GM12878 (cell line): ENCODE measurements at regions not wholly inside any gene's neighbourhood (a gene's known extent, or its start where the extent isn't known, plus 50 kb on each side); places are given as distances from the start of the nearest gene placed in this dataset.

Experiments used
- ATAC-seq: fragments of 200-7000 bp; cut with Tn5 transposase; 3 replicates; pipeline ENCODE4 v1.9.1; 2020; ENCODE audit warnings: mild to moderate bottlenecking, moderate library complexity
- BruUV-seq: library from RNA; stranded (reverse); fragments of 400-500 nt; replicated peaks from 2 replicates; lab custom pipeline; 2021; lab: Mats Ljungman, UMichigan
- CTCF ChIA-PET: fragments of 300-600 bp; sonication (Branson Sonifier 250); formaldehyde crosslinking; extraction: SDS; loops from one replicate; lab custom pipeline; 2021; ENCODE audit warnings: inconsistent platforms; lab: Yijun Ruan, JAX
- POLR2A ChIA-PET: fragments of 350-600 bp; formaldehyde crosslinking; extraction: SDS; loops from one replicate; lab custom pipeline; 2021; ENCODE audit warnings: inconsistent platforms; lab: Charles Lee
- RAD21 ChIA-PET: fragments of 300-600 bp; sonication (Branson Sonifier 250); formaldehyde crosslinking; loops from one replicate; lab custom pipeline; 2023; ENCODE audit warnings: antibody characterized with exemption; ENCODE audit not compliant: unreplicated experiment; lab: Charles Lee
- SMC1A ChIA-PET: fragments of 300-600 bp; sonication (Branson Sonifier 250); formaldehyde crosslinking; loops from one replicate; lab custom pipeline; 2023; ENCODE audit not compliant: unreplicated experiment, uncharacterized antibody; lab: Charles Lee
- DNase-seq: peaks from one replicate; pipeline ENCODE4 v3.0.0-alpha.2; 2011; ENCODE audit warnings: low read depth, low spot score
- FAIRE-seq: peaks from 3 replicates; lab custom pipeline; 2011; peaks lifted over from hg19 to GRCh38; lab: Jason Lieb, UNC
- H2AFZ ChIP-seq: 2 replicates; pipeline ENCODE4 v1.6.0; 2011; ENCODE audit warnings: low read depth, low read length, control low read depth; ENCODE audit not compliant: control insufficient read depth
- H3K27ac ChIP-seq: 2 replicates; pipeline ENCODE4 v1.5.1; 2011; ENCODE audit warnings: control low read depth; ENCODE audit not compliant: control insufficient read depth, insufficient read depth
- H3K27me3 ChIP-seq, 2 experiments: replicated peaks in 1 of 2; 2 replicates each; pipeline versions ENCODE4 v1.6.0 to v1.6.1; 2011; ENCODE audit warnings: low read length in 1 of 2; ENCODE audit not compliant: control insufficient read depth in 2 of 2, insufficient read depth in 2 of 2
- H3K36me3 ChIP-seq, 2 experiments: 2 replicates each; pipeline ENCODE4 v1.5.1; 2011; ENCODE audit warnings: low read length in 1 of 2; ENCODE audit not compliant: control insufficient read depth in 2 of 2, insufficient read depth in 2 of 2
- H3K4me1 ChIP-seq: 2 replicates; pipeline ENCODE4 v1.6.1; 2011; ENCODE audit warnings: mild to moderate bottlenecking, low read length, moderate library complexity, mixed read lengths; ENCODE audit not compliant: control insufficient read depth, insufficient read depth
- H3K4me2 ChIP-seq: 2 replicates; pipeline ENCODE4 v1.6.0; 2011; ENCODE audit warnings: control low read depth; ENCODE audit not compliant: control insufficient read depth, insufficient read depth
- H3K4me3 ChIP-seq: fragments of 200-600 bp; sonication (generic); 2 replicates; pipeline ENCODE4 v1.5.1; 2016
- H3K79me2 ChIP-seq: 2 replicates; pipeline ENCODE4 v1.6.0; 2011; ENCODE audit warnings: low read length; ENCODE audit not compliant: control insufficient read depth, insufficient read depth
- H3K9ac ChIP-seq: 2 replicates; pipeline ENCODE4 v1.8.0; 2011; ENCODE audit warnings: low read length, control low read depth, mixed read lengths; ENCODE audit not compliant: control insufficient read depth, insufficient read depth
- H3K9me3 ChIP-seq: replicated peaks from 3 replicates; pipeline ENCODE4 v1.5.1; 2011; ENCODE audit warnings: mild to moderate bottlenecking, low read length; ENCODE audit not compliant: control insufficient read depth, insufficient read depth
- H4K20me1 ChIP-seq: 2 replicates; pipeline ENCODE4 v1.6.0; 2011; ENCODE audit not compliant: control insufficient read depth, insufficient read depth
- BHLHE40 ChIP-seq, 2 experiments: fragments of 450-650 bp in 1 of 2; IDR thresholded peaks; 2 replicates each; pipeline ENCODE4 v1.6.1; 2011 to 2017; ENCODE audit warnings: low read depth in 2 of 2, borderline replicate concordance in 1 of 2, improper control_type of control experiment in 1 of 2, low read length in 1 of 2, mild to moderate bottlenecking in 1 of 2
- CREM ChIP-seq: IDR thresholded peaks from 2 replicates; pipeline ENCODE4 v1.6.1; 2014; ENCODE audit warnings: antibody characterized with exemption, low read depth
- ELK1 ChIP-seq: IDR thresholded peaks from 2 replicates; pipeline ENCODE4 v1.6.1; 2012; ENCODE audit warnings: low read depth, low read length, improper control_type of control experiment
- GABPA ChIP-seq: IDR thresholded peaks from 2 replicates; pipeline ENCODE4 v1.6.1; 2014; ENCODE audit warnings: antibody characterized with exemption, low read depth, mild to moderate bottlenecking, inconsistent platforms
- IRF5 ChIP-seq: fragments of 450-650 bp; IDR thresholded peaks from 2 replicates; pipeline ENCODE4 v1.6.1; 2017; ENCODE audit warnings: borderline replicate concordance
- NFXL1 ChIP-seq: fragments of 450-650 bp; IDR thresholded peaks from 2 replicates; pipeline ENCODE4 v1.6.1; 2017; ENCODE audit warnings: antibody characterized with exemption, mild to moderate bottlenecking, borderline replicate concordance
- NFYA ChIP-seq: IDR thresholded peaks from 2 replicates; pipeline ENCODE4 v1.6.1; 2011; ENCODE audit warnings: low read depth, mild to moderate bottlenecking, low read length, improper control_type of control experiment, borderline replicate concordance
- NR2F1 ChIP-seq: fragments of 450-650 bp; conservative IDR thresholded peaks from 2 replicates; pipeline ENCODE4 v1.6.1; 2017; ENCODE audit warnings: mild to moderate bottlenecking
- PBX3 ChIP-seq: IDR thresholded peaks from 2 replicates; pipeline ENCODE4 v1.6.1; 2011; ENCODE audit warnings: mild to moderate bottlenecking, low read depth, low read length, moderate library complexity; ENCODE audit not compliant: insufficient replicate concordance
- POLR2AphosphoS5 ChIP-seq: IDR thresholded peaks from 2 replicates; pipeline ENCODE4 v1.6.1; 2011; ENCODE audit warnings: mild to moderate bottlenecking, low read length, inconsistent platforms
- RB1 ChIP-seq: fragments of 450-650 bp; formaldehyde crosslinking; IDR thresholded peaks from 2 replicates; pipeline ENCODE4 v1.6.1; 2017; ENCODE audit warnings: mild to moderate bottlenecking, borderline replicate concordance
- RELB ChIP-seq: fragments of 450-650 bp; IDR thresholded peaks from 2 replicates; pipeline ENCODE4 v1.6.1; 2017; ENCODE audit warnings: low read depth, mild to moderate bottlenecking, moderate library complexity
- YY1 ChIP-seq: IDR thresholded peaks from 2 replicates; pipeline ENCODE4 v1.6.1; 2011; ENCODE audit warnings: low read depth, mild to moderate bottlenecking, low read length
- ZNF24 ChIP-seq: fragments of 450-650 bp; IDR thresholded peaks from 2 replicates; pipeline ENCODE4 v1.6.1; 2017; ENCODE audit warnings: antibody characterized with exemption, mild to moderate bottlenecking
- WGBS: methylation state at CpG from one replicate; pipeline ENCODE4 v1.1.6; 2016; ENCODE audit warnings: low lambda C conversion rate; ENCODE audit not compliant: insufficient replicate concordance, insufficient coverage; ENCODE audit errors: missing lambda C conversion rate; 5-methylcytosine and 5-hydroxymethylcytosine counted together
- in situ Hi-C: fragments of 300-500 bp; cut with MboI; formaldehyde crosslinking; loops from 9 replicates; pipeline ENCODE4 v1.14.3; 2018; ENCODE audit warnings: mixed read lengths
- intact Hi-C: fragments of 100-400 bp; cut with micrococcal nuclease; formaldehyde crosslinking; loops from one replicate; pipeline ENCODE4 v1.14.2; 2022; ENCODE audit not compliant: unreplicated experiment

- TF ChIP-seq PBX3 (no peak), BHLHE40 (IDR thresholded peaks at IDR 0.05; ENCODE audit: borderline replicate concordance in 1 of 2, low read depth in 2 of 2, low read length in 1 of 2) (no peak), NR2F1 (no peak), RELB (no peak), POLR2AphosphoS5 (no peak), ZNF24 (no peak), RB1 (no peak), NFYA (no peak)
Observed at GRCh38 chr5:32850817-32851496, 139.8 kb downstream of the NPR3 start (continued).

GRCh38 chr5:32851559-32852173, 140.5 kb downstream of the NPR3 start:
- Histone ChIP-seq H3K9me3 (no peaks in the 10 kb centered on the region), H3K9ac (no peak overlapping the region), H3K4me3 (no peak overlapping the region), H2AFZ (no peak overlapping the region), H3K79me2 (no peaks in the 10 kb centered on the region), H4K20me1 (no peaks in the 10 kb centered on the region), H3K4me1 (no peaks in the 10 kb centered on the region), H3K36me3 (no peaks in the 10 kb centered on the region), H3K27me3 (no peaks in the 10 kb centered on the region; a peak in 1 of 4 replicates), H3K4me2 (no peak overlapping the region), H3K27ac (no peak overlapping the region)
- no peak for DNase-seq
- POLR2A ChIA-PET: no interaction called here
- in situ Hi-C loops: no loop called here
- ATAC-seq: no peak
- SMC1A ChIA-PET: no interaction called here
- intact Hi-C loops: loop anchor here (5.0 kb wide), 1 partner anchor 144 kb away; no protein-coding TSS in a partner anchor
- no TSS peak for BruUV-seq
- RAD21 ChIA-PET: no interaction called here
- CTCF ChIA-PET: interaction anchor here (0.6 to 1.9 kb wide), 4 partner anchors 38 to 573 kb away, joined by 3 to 6 read pairs (median 3); no protein-coding TSS in a partner anchor
- FAIRE-seq: no peak
- 58% methylated on average over 7 of the region's 7 CpGs for WGBS
- TF ChIP-seq GABPA (no peak), YY1 (no peak), CREM (no peak), ELK1 (no peak), IRF5 (no peak), NFXL1 (no peak)
